ENCODE measurements at regions not wholly inside any gene's neighbourhood (a gene's known extent, or its start where the extent isn't known, plus 50 kb on each side); places are given as distances from the start of the nearest gene placed in this dataset.

GRCh38 chr13:34247596-34247995 is 429.6 kb downstream of the RFC3 start:
- no peak for DNase-seq (ENCODE audit: low spot score)

DNA sequence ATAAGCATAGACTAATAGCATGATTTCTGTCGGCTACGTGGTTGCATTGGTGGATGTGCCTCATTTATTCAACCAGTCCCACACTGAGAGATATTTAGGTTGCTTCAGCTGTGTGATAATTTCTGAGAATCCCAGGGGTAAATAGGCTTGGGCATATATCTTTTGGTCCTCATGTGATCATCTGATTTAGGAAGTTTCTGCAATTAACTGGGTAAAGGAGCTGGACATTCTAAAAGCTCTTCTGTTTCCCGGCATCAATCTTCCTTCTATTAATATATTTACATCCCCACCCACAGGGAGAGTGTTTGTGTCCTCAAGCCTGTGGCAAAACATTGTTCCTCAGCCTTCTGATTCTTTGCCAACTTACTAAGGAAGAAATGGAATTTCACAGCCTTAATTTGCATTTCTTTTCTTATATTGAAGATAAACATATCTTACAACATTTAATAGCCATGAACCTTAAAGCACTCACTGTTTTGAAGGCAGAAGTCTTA is 431.6 kb downstream of the RFC3 start:
- DNase-seq (ENCODE audit: low spot score), result no peak

DNA sequence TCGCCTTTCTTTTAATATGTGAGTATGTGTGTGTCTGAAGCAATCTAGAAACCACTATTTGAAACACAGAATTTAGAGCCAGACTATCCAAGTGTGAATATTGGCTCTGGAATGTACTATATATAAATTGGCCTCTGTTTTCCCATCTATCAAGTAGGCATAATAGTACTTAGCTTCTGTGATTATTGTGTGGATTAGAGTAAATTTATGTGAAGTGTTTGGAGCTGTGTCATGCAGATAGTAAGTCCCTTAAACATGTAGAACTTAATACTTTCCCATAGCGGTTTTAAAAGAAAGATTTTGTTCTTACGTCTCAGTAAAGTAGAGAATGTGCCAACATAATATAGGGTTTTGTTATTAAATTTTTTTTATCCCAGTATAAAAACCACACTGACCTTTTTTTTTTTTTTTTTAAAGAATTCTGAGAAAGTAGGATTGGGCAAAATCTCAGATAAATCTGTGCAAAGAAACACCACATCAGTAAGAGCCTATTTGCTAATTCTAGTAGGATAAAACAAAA is 432.3 kb downstream of the RFC3 start:
- DNase-seq (ENCODE audit: low spot score), result no peak

- DNase-seq (ENCODE audit: low spot score), result no peak
Measured at GRCh38 chr13:34254366-34254765, 436.4 kb downstream of the RFC3 start.

DNA sequence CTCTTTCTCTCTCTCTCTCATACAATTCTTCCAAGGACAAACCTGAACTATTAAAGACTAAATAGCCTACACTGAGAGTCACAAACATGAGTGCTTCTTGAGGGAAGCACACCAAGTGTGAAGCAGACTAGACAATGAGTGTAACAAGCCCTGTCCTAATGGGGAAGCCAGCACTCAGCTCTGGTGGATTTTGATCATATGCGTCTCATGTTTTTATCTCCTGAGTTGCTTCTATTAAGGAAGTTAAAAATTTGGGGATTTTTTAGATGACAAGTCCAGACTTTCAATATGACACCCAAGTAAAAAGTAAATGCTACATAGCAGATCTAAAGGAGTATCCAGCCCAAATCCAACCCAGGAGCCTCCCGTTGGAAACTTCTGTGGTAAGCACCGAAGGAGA is 437.8 kb downstream of the RFC3 start:
- no peak for DNase-seq (ENCODE audit: low spot score)

DNA sequence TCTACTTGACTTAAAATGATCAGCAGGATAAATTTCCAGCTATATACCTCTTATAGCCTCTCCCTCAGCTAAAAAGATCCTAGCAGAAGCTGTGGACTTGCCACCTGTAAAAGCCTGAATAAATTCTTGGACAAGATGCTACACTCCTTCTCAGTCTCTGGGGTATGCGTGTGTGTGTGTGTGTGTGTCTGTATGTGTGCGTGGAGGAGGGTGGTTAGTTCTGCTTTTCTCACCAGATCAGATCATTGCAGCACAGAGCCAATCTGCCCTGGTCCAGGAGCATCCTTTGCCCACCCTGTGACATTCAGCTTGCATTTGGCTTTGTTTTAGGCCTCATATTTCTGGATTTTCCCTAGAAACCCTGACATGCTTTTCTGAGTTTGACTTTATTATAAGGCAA is 438.3 kb downstream of the RFC3 start:
- no peak for DNase-seq (ENCODE audit: low spot score)

DNA sequence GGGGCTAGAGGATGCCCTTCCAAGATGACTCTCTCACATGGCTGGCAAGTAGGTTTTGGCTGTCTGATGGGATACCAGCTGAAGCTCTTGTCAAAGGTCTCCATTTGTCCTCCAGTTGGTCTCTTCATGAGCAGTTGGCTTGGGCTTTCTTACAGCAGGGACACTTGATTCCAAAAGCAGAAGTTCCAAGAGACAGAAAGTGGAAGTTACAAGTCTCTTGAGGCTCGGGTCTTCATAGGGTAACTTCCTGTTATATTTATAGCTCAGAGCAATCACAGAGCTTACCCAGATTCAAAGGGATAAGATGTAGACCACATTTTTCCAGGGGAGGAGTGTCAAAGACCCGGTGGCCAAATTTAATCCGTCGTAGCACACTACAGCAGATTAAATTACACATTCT is 440.0 kb downstream of the RFC3 start:
- DNase-seq (ENCODE audit: low spot score), result no peak

DNA sequence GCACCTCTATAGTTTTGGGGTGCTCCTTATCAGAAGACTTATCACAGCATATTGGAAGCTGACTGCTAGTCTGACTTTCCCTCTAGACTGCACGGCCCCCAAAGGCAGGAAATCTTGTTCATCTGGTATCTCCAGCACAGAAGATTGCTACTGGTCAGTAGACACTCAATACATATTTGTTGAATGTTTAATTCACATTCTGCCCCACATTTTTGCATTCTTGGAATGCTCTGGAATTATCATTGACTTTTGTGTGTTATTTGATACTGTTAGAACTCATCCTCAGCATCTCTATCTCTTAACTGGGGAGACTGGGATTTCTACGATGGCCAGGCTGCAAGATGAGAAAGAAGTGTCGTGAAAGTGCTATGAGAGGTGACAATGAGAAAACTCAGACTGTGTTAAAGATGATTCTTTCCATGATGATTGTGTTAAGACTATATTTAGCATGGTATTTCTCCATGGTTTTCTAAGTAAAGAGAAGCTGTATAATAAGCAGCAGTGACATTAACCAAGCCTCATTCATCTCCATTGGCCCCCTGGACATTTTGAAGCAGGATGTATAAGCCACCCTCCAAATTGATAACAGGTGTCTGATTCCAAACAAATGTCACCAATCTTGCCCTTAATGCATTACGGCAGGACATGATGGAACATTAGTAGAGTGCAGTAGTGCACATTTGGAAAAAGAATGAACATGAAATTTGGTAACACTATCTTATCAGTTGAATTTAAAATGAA is 440.9 kb downstream of the RFC3 start:
- DNase-seq (ENCODE audit: low spot score), result no peak

- no peak for DNase-seq (ENCODE audit: low spot score)
Measured at GRCh38 chr13:34263681-34264080, 445.7 kb downstream of the RFC3 start.

DNA sequence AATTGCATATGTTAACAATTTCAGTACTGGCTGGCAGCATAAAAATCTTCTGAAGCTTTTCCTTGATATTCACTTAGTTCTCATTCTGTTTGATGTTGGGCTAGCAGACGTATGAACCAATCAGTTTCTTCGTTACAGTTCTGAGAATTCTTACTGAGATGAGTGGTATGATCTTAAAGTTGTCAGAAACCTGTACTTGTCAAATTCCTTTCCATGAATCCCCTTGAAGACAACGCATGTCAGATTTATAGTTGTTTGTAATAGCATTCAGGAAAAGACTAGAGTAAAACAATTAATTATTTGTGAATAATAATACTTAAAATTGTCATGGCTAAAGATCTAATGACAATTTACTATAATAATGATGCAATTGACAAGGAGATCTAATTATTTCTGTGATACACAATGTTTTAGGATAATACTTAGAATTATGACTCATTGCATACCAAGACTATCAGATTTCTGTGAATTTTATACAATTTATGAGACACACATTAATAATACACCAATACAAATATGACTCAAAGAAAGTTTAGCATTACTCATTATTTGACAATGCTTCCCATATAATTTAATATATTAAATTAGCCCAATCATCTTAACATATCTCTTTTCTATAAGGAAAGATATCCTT is 447.2 kb downstream of the RFC3 start:
- no peak for DNase-seq (ENCODE audit: low spot score)

DNA sequence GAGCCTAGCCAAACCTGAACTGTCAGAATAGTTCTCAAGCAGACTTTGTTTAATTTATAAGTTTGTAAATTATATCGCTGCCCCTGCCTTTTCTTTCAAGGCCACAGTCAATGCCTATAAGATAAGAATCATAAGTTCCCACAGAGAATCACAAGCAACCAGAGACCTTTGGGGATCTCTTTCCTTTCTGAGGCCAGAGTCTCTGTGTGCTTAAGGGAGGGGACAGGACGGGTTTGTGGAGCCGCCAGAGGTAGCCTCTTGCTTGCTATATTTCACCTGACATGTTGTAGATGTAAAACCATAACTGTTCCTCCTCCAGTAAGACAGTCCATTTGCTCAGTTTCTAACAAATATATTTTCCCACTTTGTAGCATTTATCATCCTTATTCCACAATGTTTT is 458.8 kb downstream of the RFC3 start:
- no peak for DNase-seq (ENCODE audit: low spot score)

DNA sequence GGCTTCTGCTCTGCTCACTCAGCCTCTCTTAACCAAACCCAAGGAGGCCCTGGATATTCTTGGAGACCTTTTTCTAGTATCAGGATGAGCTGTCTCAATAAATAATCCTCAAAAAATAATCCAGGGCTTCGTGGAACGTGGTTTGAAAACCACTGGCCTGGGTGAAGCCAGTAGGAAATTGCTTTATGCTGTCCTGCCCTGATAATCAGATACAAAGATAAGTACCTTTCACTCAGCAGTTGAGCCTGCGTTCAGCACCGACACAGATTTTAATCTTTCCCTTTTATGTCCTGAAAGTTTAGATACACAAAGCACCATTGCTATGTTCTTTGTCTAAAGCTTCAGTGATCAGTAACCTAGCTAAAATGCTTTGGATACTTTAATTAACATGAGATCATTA is 460.0 kb downstream of the RFC3 start:
- no peak for DNase-seq (ENCODE audit: low spot score)

GRCh38 chr13:34278780-34279179 is 460.8 kb downstream of the RFC3 start:
- no peak for DNase-seq (ENCODE audit: low spot score)

DNA sequence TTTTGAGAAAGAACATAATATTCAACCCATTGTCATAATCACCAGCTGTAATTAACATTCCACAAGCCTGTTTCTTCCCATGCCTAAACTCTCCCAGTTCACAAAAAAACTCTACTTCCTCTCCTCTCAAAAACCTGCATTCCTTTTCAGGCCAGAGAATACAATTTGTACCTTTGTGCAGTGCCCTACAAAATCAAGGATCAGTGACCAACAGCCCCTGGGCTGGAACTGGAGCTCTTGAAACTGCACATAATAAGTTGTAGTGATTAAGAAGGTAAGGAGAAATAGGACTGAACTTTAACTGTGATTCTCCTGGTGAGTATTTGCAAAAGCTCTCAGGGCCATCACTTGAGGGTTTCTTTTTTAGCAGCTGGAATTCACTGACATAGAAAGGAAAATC is 472.7 kb downstream of the RFC3 start:
- no peak for DNase-seq (ENCODE audit: low spot score)

- no peak for DNase-seq (ENCODE audit: low spot score)
Measured at GRCh38 chr13:34294483-34295129, 476.7 kb downstream of the RFC3 start.

DNA sequence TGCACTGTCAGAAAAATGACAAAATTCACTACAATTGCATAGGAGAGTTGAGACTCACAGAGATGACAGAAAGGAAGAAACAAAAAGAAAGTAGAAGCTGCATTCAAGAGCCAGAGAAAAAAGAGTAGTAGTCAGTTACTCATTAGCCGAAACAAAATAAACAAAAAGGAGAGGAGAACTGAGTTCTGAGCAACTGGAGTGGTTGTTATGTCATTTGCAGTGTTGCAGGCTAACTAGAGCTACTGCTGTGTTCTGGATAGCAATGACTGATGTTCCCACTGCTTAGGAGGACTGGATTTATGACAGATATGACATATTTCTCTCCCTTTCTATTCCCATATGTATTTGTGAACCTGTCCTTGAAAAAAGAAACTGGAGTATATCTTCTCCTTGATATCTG is 482.6 kb downstream of the RFC3 start:
- DNase-seq (ENCODE audit: low spot score), result no peak

GRCh38 chr13:34302596-34302995 is 484.6 kb downstream of the RFC3 start:
- DNase-seq (ENCODE audit: low spot score), result no peak

DNA sequence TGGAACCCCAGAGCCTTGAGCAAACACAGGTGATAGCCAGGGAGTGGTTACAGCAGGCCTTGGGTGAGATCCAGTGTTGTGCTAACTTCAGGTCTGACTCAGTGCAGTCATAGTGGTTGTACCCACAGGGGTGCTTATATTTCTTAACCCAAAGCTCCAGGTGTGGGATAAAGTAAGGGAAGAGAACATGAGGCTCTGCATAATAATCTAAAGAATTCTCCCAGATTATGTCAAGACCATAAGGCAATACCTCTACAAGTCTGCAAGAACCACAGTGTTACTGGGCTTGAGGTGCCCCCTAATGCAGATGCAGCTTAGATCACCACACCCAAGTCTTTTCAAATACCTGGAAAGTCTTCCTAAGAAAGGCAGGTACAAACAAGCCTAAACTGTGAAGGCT is 485.4 kb downstream of the RFC3 start:
- no peak for DNase-seq (ENCODE audit: low spot score)

DNA sequence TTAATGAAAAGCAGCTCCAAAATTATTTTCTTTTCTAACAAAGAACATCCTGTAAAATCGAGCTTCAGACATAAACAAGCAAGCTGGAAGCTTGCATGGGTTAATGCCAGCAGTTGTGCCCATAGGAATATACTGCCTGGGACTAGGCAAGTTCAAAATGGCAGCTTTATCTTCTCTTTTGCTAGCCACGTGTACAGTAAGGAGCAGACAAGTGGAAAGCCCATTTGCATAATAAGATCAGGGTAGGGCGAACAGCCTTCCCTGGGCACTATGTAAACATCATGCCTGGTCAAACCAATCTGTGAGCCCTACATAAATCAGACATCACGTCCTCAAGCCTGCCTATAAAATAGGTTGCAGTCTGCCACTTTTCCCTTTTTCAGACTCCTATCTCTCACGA is 489.7 kb downstream of the RFC3 start:
- DNase-seq (ENCODE audit: low spot score), result no peak

- DNase-seq (ENCODE audit: low spot score), result no peak
Measured at GRCh38 chr13:34308725-34309124, 490.8 kb downstream of the RFC3 start.

- no peak for DNase-seq (ENCODE audit: low spot score)
Measured at GRCh38 chr13:34310539-34310938, 492.6 kb downstream of the RFC3 start.

- no peak for DNase-seq (ENCODE audit: low spot score)
Measured at GRCh38 chr13:34311251-34311650, 493.3 kb downstream of the RFC3 start.

DNA sequence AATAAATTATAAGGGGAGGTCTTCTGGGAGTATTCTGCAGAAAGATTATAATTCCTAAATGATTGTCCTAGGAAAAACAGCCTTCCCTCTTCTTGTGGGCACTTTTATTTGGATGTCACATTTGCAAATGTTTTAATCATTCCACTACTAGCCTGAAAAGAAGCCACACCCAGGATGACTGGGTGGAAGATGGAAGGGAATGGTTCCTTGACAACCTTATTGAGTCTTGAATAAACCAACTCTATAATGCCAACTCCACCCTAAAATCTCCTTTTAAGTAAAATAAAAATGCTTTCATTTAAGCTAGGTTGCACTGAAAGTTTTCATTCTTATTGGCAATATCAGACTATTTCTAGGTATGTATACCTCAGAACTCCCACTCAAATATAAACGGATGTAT is 494.6 kb downstream of the RFC3 start:
- no peak for DNase-seq (ENCODE audit: low spot score)

Measured in CD4-positive, alpha-beta T cell treated with Interleukin-6 at 100 ng/mL for 8 hours (primary cell).